C4-2B (cell line): ENCODE measurements at regions not wholly inside any gene's neighbourhood (a gene's known extent, or its start where the extent isn't known, plus 50 kb on each side); places are given as distances from the start of the nearest gene placed in this dataset.

Experiments
- H3K27ac ChIP-seq: fragments of 450-650 bp; 2 replicates; pipeline ENCODE4 v1.5.1; 2017
- CTCF ChIP-seq: fragments of 450-650 bp; conservative IDR thresholded peaks from 2 replicates; pipeline ENCODE4 v1.5.1; 2017; ENCODE audit warnings: mild to moderate bottlenecking
- ZFX ChIP-seq: fragments of 450-650 bp; IDR thresholded peaks from 2 replicates; pipeline ENCODE4 v1.6.1; 2017

- no peak overlapping the region for H3K27ac ChIP-seq
- TF ChIP-seq CTCF (no peak), ZFX (no peak)
These were observed 86.8 kb upstream of the VSTM2B start for GRCh38 chr19:29439021-29439420.

- no peak for TF ChIP-seq ZFX
- H3K27ac ChIP-seq = no peak overlapping the region
These were observed 85.9 kb upstream of the VSTM2B start for GRCh38 chr19:29439688-29440550.

- TF ChIP-seq ZFX (no peak), CTCF (no peak)
- no peak overlapping the region for H3K27ac ChIP-seq
These were observed 83.7 kb upstream of the VSTM2B start for GRCh38 chr19:29442094-29442493.

GRCh38 chr19:29442910-29443309, 82.9 kb upstream of the VSTM2B start:
- no peak for TF ChIP-seq CTCF
- TF ChIP-seq ZFX = no peak
- no peak overlapping the region for H3K27ac ChIP-seq

GRCh38 chr19:29445246-29445645, 80.5 kb upstream of the VSTM2B start:
- TF ChIP-seq CTCF = no peak
- TF ChIP-seq ZFX = no peak
- no peak overlapping the region for H3K27ac ChIP-seq

DNA sequence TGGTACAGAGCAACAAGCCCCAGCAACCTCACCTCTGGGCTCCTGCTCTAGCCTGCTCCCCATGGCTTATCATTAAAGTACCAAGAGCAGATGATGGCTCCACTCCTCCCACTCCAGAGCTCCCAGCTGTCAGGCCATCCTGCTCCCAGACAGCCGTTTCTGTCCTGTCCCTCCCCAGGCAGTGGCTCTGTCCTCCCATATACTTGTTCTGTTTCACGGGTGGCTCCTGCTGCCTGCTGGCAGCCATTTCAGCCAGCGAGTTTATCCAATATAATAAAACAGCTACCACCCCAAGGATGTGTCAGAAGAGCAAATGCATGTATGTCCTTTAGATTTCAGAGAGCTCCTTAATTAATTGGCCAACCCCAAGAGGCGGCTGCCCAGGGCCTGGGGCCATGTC, 79.4 kb upstream of the VSTM2B start:
- TF ChIP-seq ZFX (no peak), CTCF (no peak)

GRCh38 chr19:29448046-29448445, 77.7 kb upstream of the VSTM2B start:
- no peak for TF ChIP-seq ZFX
- TF ChIP-seq CTCF = no peak

More for the DNA sequence above, 79.4 kb upstream of the VSTM2B start:
- no peak overlapping the region for H3K27ac ChIP-seq

DNA sequence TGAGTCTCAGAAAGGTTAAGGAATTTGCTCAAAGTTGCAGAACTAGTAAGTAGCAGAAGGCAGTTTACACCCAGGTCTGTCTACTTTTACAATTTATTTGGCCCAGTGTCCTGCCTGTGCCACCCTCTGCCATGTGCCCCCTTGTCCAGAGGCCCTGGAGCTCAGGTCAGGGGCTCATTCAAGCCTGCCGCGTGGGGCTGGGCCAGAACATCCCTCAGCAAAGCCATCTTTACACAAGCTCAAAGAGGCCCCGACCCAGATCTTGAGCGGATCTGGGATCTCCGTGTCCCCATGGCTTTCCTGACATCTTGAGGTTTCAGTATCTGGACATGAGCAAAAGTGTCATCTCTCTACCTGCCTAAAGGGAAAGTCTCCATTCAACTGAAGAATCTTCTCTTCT, 76.4 kb upstream of the VSTM2B start:
- TF ChIP-seq CTCF (no peak), ZFX (no peak)
- no peak overlapping the region for H3K27ac ChIP-seq

More at GRCh38 chr19:29448046-29448445, 77.7 kb upstream of the VSTM2B start:
- no peak overlapping the region for H3K27ac ChIP-seq
